ENCODE measurements at regions not wholly inside any gene's neighbourhood (a gene's known extent, or its start where the extent isn't known, plus 50 kb on each side); places are given as distances from the start of the nearest gene placed in this dataset.

DNA sequence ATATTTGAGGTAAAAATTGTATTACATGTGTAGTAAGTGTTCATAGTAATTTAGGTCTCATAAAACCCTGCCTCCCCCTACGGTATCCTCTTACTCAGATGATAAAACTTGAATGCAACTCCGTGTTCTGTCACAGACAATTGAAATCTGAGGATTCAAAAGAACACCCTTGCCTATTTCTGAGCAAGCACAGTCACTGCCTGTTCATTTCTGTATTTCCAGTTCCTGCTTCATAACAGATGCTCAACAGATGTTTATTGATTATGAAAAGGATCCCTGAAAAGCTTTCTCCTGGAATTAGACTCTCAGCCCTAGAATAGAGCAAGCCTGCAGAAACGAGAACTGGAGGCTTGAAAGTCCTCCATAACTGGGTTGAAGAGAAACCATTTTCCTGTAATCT lies 144.1 kb upstream of the SPEF2 start:
- TF ChIP-seq GATA2 (IDR thresholded peaks at IDR 0.05; ENCODE audit: low read depth, low read length), result no peak
- TF ChIP-seq GATA3 (IDR thresholded peaks at IDR 0.05; ENCODE audit: low read depth, low read length), result no peak

Measured in SH-SY5Y (cell line).